ENCODE measurements at regions not wholly inside any gene's neighbourhood (a gene's known extent, or its start where the extent isn't known, plus 50 kb on each side); places are given as distances from the start of the nearest gene placed in this dataset.

GRCh38 chr5:119864286-119864685 lies 234.9 kb downstream of the FAM170A start:
- Histone ChIP-seq H3K9me3 (no peaks in the 10 kb centered on the region), H3K27ac (no peak overlapping the region), H3K4me1 (no peaks in the 10 kb centered on the region), H3K4me3 (no peak overlapping the region), H3K27me3 (no peaks in the 10 kb centered on the region), H3K36me3 (no peaks in the 10 kb centered on the region)
- no peak for TF ChIP-seq POLR2A (IDR thresholded peaks at IDR 0.05)
- no peak for TF ChIP-seq CTCF (IDR thresholded peaks at IDR 0.05)
- no peak for TF ChIP-seq POLR2AphosphoS5 (IDR thresholded peaks at IDR 0.05; ENCODE audit: insufficient read depth in 1 of 2, low read depth in 1 of 2)
- intact Hi-C loops (cut with DNase I), result no loop called here
- DNase-seq (ENCODE audit: extremely low spot score in 2 of 2), result no peak

DNA sequence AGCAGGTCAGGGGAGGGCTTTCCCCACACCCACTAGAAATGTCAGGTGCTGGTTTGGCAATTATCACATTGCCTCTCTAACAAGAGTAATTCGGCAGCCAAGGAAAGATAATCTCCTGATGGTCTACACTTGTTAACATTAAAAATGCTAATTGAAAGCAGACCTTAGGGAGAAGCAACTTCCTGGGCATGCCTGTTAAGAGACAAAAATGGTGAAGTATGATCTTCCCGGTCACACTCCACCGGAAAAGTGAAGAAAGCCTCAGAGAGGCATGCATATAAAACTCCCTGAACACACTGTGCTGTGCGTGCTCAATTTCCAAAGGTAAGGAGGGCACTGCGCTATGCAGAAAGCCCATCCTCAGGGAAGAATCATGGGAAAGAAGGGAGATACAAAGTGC lies 244.3 kb downstream of the FAM170A start:
- intact Hi-C loops (cut with DNase I), result no loop called here
- no peaks in the 10 kb centered on the region for H3K9me3 ChIP-seq
- no peak for DNase-seq (ENCODE audit: extremely low spot score in 2 of 2)

GRCh38 chr5:119876522-119876921 lies 247.2 kb downstream of the FAM170A start:
- Histone ChIP-seq H3K27ac (no peak overlapping the region), H3K27me3 (no peaks in the 10 kb centered on the region), H3K4me3 (no peak overlapping the region), H3K4me1 (no peaks in the 10 kb centered on the region), H3K36me3 (no peaks in the 10 kb centered on the region), H3K9me3 (no peaks in the 10 kb centered on the region)
- DNase-seq (ENCODE audit: extremely low spot score in 2 of 2), result no peak
- intact Hi-C loops (cut with DNase I), result no loop called here
- TF ChIP-seq POLR2AphosphoS5 (IDR thresholded peaks at IDR 0.05; ENCODE audit: insufficient read depth in 1 of 2, low read depth in 1 of 2) (no peak), POLR2A (IDR thresholded peaks at IDR 0.05) (no peak), CTCF (IDR thresholded peaks at IDR 0.05) (no peak)

More for the DNA sequence above, 244.3 kb downstream of the FAM170A start:
- TF ChIP-seq CTCF (IDR thresholded peaks at IDR 0.05), result no peak
- no peak for TF ChIP-seq POLR2AphosphoS5 (IDR thresholded peaks at IDR 0.05; ENCODE audit: insufficient read depth in 1 of 2, low read depth in 1 of 2)
- no peak for TF ChIP-seq POLR2A (IDR thresholded peaks at IDR 0.05)
- Histone ChIP-seq H3K36me3 (no peaks in the 10 kb centered on the region), H3K4me3 (no peak overlapping the region), H3K27me3 (no peaks in the 10 kb centered on the region), H3K4me1 (no peaks in the 10 kb centered on the region), H3K27ac (no peak overlapping the region)

- Histone ChIP-seq H3K4me1 (no peaks in the 10 kb centered on the region), H3K36me3 (no peaks in the 10 kb centered on the region), H3K27ac (no peak overlapping the region), H3K9me3 (no peaks in the 10 kb centered on the region), H3K27me3 (no peaks in the 10 kb centered on the region), H3K4me3 (no peak overlapping the region)
- intact Hi-C loops (cut with DNase I), result no loop called here
- TF ChIP-seq CTCF (IDR thresholded peaks at IDR 0.05) (no peak), POLR2AphosphoS5 (IDR thresholded peaks at IDR 0.05; ENCODE audit: insufficient read depth in 1 of 2, low read depth in 1 of 2) (no peak)
- DNase-seq (ENCODE audit: extremely low spot score in 2 of 2), result no peak
Measured at GRCh38 chr5:119878712-119879111, 249.4 kb downstream of the FAM170A start.

DNA sequence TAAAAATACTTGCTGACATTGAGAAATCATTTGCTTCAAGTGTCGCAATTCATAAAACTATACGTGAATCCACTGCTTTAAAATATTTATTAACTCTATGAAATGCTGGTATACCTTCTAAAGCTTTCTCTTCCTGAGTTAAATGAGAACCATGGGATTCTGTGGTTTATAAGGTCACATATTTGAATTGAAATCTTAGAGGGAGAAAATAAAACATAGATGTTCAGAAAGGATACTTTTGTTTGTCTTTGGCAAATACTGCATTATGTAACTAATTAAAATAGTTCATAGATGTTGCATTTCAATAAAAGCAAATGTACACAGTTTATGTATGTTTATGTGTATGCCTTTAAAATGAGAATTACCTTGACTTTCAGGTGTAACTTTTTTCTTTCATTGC lies 250.1 kb downstream of the FAM170A start:
- no peaks in the 10 kb centered on the region for H3K27me3 ChIP-seq
- H3K4me3 ChIP-seq, result no peak overlapping the region
- H3K4me1 ChIP-seq, result no peaks in the 10 kb centered on the region
- TF ChIP-seq POLR2AphosphoS5 (IDR thresholded peaks at IDR 0.05; ENCODE audit: insufficient read depth in 1 of 2, low read depth in 1 of 2) (no peak), POLR2A (IDR thresholded peaks at IDR 0.05) (no peak), CTCF (IDR thresholded peaks at IDR 0.05) (no peak)
- H3K9me3 ChIP-seq, result no peaks in the 10 kb centered on the region
- H3K27ac ChIP-seq, result no peak overlapping the region
- DNase-seq (ENCODE audit: extremely low spot score in 2 of 2), result no peak
- intact Hi-C loops (cut with DNase I), result no loop called here
- H3K36me3 ChIP-seq, result no peaks in the 10 kb centered on the region
